GM18505 (cell line): ENCODE measurements at regions not wholly inside any gene's neighbourhood (a gene's known extent, or its start where the extent isn't known, plus 50 kb on each side); places are given as distances from the start of the nearest gene placed in this dataset.
"Not testable (repeated sequence)": the region's sequence is repeated elsewhere in the genome, so short reads cannot be mapped to it uniquely, and the experiment has no call there.

ENCODE experiments used
- ATAC-seq: cut with Tn5 transposase; IDR thresholded peaks from one replicate; pipeline ENCODE4 v1.9.1; 2021; ENCODE audit not compliant: unreplicated experiment
- POLR2A ChIP-seq: IDR thresholded peaks from 4 replicates; pipeline ENCODE4 v1.6.1; 2011; ENCODE audit warnings: borderline replicate concordance; ENCODE audit not compliant: insufficient read depth, insufficient read length; ENCODE audit errors: extremely low read depth

DNA sequence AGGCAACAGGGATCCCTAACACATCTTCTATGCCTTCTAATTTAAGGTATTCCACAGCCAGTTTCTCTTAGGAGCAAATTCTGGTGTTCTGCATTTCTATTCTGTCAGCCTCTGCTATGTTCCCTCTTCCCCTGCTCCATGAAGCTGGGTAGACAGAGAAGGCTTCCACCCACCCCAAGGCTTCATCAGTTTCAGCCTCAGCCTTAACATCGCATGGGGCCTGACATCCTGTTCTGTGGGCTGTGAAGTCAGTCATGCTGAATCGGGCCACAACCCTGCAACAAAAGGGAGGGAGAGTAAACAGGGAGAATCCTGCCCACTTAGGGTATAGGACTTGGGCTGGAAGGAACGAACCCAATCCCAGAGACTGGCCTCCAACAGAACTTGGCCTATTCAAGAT is 70.6 kb upstream of the PPM1B start:
- no peak for TF ChIP-seq POLR2A
- no peak for ATAC-seq

DNA sequence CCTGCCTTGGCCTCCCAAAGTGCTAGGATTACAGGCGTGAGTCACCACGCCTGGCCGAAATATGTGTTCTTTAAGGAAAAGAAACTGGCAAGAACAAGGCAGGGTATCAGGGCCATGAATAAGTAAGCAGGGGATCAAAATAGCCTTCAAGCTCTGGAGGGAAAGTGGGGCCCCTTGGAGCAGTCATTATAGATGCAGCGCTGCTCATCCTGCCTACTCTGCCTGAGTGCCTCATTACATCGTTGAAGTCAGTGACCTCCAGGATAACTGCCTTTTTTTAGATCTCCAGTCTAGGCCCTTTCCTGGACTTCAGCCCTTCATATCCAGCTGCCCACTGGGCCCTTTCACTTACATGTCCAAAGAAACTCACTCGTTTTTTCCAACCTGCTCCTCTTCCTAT is 69.8 kb upstream of the PPM1B start:
- no peak for ATAC-seq

DNA sequence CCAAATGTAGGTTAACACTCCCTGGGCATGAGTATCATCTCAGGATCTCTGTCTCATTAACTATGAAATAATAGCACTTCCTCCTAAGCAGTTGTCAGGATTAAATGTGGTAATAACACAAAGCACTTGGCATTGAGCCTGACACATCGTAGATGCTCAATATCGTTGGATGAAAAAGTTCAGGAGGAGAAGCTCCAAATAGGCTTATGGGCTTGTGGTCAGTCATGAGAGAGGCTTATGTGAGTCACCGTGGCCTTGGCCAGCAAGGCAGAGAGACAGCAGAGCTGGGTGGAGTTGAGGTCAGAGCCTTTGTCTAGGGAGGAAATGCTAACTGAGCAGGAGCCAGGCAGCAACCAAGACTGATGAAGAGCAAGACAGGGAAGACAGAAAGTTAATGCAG is 68.3 kb upstream of the PPM1B start:
- ATAC-seq: no peak
- TF ChIP-seq POLR2A: no peak

More for the DNA sequence above, 69.8 kb upstream of the PPM1B start:
- no peak for TF ChIP-seq POLR2A

DNA sequence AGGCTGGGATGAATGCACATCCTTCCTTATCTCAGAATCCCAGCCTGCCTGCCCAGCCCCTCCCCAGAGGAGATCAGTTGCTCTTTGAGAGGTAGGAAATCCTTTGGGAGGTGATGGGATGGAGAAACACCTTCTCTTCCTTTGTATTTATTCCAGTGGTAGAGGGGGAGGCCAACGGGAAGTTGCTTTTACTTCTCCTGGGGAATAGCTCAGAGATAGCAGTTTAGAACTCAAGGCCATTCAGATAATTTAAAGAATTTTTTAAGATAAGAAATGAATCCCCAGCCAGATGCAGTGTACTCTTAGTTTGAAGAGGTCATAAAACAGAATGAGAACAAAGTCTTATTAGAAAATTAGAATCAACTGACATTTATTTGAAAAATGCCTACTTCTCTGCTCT is 67.4 kb upstream of the PPM1B start:
- no peak for ATAC-seq
- no peak for TF ChIP-seq POLR2A

DNA sequence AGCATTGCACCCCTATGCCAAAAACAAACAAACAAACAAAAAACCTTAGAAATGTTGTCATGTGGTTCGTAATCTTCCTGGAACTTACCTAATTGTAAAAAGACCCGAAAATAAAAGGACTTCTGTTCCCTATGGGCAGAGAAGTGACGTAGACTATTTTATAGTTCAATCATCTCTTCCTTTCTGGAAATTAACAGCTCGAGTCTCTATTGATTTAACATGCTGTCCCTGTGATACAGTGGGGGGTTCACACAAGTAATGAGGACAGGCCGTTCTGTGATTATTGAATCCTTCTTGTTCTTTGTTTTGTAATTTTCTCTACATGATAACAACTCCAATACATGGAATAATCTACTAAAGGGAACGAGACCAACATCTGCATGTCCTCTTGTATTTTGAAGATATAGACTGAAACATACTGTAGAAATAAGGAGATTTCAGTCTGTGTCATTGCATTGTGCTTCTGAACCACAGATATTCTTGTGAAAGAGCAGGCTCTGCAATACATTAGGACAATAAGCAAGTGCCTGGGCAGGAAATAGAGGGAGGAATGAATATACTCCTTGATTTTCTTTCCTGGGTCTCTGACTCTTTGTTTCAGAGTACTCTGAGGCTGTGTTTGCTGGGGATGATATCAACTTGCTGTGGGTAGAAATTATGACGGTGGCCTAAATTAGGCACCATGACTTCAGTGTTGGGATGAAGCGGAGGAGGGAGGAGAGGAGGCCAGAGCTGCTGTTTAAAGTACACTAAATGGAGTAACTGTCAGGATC is 65.7 kb upstream of the PPM1B start:
- ATAC-seq: no peak
- no peak for TF ChIP-seq POLR2A

DNA sequence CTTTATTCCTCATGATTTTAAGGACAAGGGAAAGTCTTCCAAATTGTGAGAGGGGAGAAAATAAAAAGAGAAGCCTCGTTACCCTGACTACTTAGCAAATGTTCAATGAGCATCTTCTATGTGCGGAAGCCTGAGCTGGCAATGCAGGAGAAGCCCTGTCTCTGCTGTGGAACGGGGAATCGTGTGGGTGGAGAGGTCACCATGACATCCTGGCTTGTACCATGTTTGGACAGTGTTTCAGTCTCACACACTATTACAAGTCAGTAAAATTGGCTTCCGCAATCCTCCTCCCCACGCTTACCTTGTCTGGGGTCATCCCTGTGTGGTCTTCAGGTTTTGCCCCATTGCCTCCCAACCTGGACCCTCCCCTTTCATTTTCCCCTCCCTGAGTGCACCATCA is 65.0 kb upstream of the PPM1B start:
- no peak for TF ChIP-seq POLR2A
- ATAC-seq: no peak

DNA sequence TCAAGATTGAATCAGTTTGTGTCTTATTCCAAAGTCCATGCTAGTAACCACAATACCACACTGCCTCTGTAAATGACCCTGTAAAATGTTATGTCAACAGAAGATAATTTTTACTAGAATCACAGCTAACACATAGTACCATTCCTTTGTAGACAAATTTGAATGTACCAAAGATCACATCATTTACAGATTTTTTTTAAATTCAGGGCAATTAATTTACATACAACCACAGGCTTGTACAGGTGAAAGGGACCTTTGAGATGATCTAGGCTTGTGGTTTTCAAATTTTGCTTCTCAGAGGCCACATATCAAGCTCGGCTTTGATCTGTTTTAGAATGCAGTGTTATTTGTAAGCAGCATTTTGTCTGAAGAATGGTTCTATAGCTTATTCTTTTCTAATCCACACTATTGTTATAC is 63.8 kb upstream of the PPM1B start:
- no peak for ATAC-seq

DNA sequence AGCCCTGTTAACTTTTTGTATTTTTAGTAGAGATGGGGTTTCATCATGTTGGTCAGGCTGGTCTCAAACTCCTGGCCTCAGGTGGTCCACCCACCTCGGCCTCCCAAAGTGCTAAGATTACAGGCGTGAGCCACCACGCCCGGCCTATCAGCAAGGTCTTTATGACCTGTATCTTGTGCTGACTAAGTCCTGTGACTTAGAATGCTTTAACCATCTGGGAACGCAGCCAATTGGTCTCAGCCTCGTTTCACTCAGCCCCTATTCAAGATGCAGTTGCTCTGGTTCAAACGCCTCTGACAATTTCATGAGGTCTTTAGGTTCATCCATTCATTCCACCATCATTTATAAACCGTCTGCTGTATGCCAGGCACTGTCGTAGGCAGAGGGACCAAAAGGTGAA is 62.2 kb upstream of the PPM1B start:
- ATAC-seq: not testable (repeated sequence)

More for the DNA sequence above, 63.8 kb upstream of the PPM1B start:
- no peak for TF ChIP-seq POLR2A

DNA sequence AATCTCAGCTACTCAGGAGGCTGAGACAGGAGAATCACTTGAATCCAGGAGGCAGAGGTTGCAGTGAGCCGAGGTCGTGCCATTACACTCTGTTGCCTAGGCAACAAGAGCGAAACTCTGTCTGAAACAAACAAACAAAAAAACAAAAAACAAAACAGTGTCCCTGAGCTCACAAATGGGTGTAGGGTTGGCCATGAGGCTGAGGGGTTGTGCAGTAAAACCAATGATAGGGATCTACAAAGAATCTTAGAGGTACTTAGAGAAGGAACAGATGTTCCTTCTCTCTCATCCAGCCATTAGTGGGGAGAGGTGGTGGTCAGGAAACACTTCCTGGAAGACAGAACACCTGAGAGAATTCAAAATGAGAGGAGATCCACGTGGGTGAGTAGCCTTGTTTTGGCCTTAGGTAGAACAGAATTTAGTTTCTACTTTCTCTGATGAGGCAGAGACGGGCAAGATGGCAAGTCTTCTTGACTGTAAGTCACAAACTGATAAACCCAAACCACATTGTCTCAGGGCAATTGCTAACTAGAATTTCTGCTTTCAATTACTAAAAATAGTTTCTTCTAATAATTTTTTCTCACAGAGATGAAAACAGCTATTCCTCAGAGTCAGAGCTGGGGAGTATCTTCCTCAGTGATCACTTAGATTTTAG is 61.5 kb upstream of the PPM1B start:
- no peak for ATAC-seq
- no peak for TF ChIP-seq POLR2A

DNA sequence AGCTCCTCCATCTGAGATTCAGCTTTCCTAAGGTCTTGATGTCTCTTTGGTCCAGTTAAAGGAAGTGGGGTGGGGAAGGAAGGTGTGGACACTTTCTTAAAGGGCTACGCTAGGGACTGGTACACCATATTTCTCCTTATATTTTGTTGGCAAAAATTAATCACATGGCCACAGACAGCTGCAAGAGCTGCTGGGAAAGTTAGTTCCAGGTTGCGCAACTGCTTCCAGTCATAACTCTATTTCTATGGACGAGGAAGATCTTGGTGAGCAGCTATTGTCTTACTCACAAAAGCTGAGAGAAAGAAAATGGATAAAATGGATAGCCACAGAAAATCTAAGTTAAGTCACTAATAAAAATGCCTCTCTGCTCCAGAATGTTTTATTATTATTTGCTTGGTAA is 60.7 kb upstream of the PPM1B start:
- no peak for TF ChIP-seq POLR2A
- no peak for ATAC-seq

DNA sequence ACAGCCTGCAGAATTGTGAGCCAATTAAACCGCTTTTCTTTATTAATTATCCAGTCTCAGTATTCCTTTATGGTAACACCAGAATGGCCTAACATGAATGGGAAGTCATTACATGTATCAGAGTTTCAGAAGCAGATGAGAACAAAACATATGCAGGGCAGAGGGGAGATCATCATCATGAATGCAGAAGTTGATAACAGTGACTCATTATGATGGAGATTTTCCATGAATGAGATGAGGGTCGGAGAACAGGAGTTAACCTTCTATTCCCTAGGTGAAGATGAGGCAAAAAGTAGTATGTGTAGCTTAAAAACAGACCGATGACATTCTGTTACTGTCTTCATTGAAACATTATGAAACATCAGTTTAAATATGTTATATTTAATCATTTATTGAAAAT is 59.5 kb upstream of the PPM1B start:
- TF ChIP-seq POLR2A: no peak
- no peak for ATAC-seq

DNA sequence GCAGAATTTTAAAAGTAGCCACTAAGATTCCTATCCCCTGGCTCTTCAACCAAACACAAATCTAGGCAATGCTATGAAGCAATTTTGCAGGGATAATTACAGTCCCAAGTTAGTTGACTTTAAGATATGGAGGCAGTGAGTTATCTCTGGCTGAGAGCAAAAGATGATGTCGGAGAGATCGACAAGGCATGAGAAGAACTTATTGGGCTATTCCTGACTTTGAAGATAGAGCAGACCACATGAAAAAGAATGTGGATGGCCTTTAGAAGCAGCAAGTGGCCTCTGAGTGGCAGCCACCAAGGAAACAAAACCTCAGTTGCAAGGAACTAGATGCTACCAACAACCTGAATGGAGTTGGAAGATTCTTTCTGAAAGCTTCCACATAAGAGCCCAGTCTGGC is 58.2 kb upstream of the PPM1B start:
- TF ChIP-seq POLR2A: no peak

DNA sequence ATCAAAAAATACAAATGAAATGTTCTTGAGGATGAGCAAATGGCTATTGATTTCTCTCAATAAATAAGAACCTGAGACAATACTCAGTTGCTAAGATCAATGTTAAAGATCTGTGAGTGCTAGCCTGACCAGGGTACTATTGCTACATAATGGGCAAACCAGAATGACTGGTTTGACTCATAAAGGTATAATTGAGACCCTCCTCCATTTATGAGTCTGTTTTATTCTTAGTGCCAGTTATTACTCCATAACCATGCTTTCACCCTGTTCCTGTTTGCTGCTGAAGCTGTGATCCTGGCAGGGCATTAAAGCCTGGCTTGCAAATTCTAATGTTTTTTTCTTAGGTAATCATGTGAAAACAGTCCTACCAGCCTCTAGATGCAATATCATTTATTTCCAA is 56.6 kb upstream of the PPM1B start:
- TF ChIP-seq POLR2A: no peak
- ATAC-seq: no peak

More for the DNA sequence above, 58.2 kb upstream of the PPM1B start:
- no peak for ATAC-seq

DNA sequence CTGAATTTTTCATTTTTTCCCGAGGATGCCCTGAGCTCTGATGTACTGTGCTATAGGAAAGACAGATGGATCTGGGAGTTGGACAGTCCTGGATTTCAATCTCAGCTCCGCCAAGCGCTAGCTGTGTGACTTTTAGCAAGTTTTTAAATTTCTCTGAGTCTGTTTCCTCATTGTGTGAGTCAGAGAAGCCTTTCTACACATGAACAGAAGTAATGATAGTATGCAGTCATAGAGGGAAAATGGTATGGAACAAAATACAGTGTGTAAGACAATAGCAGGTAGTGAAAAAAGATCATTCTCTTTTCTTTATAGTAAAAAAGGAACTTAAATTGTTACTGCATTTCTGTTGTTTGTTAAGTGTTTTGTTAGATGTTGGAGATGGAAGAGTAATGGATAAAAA is 52.4 kb upstream of the PPM1B start:
- TF ChIP-seq POLR2A: no peak
- no peak for ATAC-seq
